HTR-8/SVneo (cell line): ENCODE measurements at regions not wholly inside any gene's neighbourhood (a gene's known extent, or its start where the extent isn't known, plus 50 kb on each side); places are given as distances from the start of the nearest gene placed in this dataset.

ENCODE experiments used
- DNase-seq: peaks from one replicate; pipeline ENCODE4 v3.0.0; 2011; ENCODE audit warnings: low spot score, mixed read lengths; ENCODE audit not compliant: insufficient read length
- FAIRE-seq: peaks from 2 replicates; lab custom pipeline; 2011; peaks lifted over from hg19 to GRCh38; lab: Jason Lieb, UNC

DNA sequence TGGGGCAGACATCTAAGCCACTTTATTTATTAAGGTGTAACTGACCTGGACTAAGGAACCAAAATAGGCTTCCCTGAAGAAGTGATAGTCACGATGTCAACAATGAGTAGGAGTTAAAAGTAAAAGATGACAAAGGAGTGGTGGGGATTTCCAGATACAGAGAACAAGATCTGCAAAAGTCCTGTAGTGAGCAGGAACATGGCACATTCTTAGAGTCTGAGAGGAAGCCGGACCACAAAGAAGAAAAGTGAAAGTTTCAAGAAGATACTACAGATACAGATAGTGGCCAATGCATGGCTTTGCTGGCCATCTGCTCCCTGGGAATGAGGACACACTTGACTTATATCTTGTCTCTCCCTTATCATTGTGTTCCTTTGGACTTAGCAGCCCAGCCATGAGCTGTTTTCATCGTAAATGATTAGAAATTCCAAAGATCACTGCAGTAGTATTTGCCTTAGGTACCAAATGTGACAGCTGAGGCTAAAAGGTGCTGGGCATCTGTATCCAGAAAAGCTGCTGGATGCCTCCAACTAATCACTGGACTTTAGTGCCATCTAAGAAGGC is 302.4 kb upstream of the NR5A2 start:
- DNase-seq (no peak), FAIRE-seq (no peak)

DNA sequence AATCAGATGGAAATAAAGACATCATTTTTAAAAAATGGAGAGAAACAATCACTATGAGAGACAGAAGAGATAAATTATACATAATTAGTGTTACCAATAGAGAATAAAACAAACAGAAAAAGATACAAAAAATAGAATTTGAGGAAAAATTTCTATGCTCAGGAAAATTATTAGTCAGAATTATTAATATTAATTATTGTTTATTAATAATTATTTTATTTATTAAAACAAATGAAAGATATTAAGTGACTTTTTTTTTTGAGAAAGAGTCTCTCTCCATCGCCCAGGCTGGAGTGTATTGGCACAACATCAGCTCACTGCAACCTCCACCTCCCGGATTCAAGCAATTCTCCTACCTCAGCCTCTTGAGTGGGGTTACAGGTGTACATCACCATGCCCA is 299.8 kb upstream of the NR5A2 start:
- FAIRE-seq: no peak
- no peak for DNase-seq

DNA sequence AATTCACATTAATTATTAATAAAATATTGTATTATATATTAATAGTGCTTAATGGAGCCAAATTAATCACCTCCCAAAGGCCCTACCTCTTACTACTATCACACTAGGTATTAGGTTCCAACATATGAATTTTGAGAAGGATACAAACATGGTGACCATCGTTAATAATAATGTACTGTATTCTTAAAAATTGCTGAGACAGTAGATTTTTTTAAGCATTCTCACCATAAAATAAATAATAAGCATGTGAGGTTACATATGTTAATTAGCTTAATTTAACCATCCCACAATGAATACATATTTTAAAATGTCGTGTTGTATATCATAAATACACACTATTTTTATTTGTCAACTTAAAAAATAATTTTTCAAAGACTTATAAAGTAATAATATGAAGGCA is 299.2 kb upstream of the NR5A2 start:
- DNase-seq (no peak), FAIRE-seq (no peak)

DNA sequence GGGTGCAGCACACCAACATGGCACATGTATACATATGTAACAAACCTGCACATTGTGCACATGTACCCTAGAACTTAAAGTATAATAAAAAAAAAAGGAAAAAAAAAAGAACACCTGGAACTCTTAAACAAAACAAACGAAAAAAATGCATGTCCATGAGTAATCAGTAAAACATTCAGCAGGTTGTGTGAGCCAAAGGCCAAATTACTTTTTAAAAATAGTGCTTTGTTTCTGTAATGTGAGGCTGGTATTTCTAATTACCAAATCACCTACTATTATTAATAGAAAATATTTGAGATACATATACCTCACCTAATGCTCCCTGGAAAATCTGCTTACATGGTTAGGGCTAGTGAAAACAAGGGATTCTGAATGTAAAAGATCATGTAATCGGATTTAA is 294.4 kb upstream of the NR5A2 start:
- FAIRE-seq: no peak
- DNase-seq: no peak

DNA sequence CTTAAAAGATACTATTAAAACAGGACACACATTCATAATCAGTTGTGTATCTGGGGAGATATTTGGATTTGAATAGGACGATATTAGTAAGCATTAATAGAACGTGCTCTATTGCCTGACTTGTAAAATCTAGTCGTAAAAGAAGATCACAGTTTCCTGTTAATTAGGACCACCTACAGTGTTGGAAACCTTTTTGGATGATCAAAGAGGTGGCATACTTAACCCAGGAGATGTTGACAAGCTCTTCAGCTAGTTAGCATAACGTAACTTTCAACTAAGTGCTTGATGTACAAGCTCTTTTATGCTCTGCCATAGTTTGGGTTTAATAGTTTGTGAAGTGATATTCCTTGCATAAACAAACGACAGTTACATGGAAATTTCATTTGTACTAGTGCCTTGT is 293.3 kb upstream of the NR5A2 start:
- DNase-seq: no peak
- FAIRE-seq: no peak

DNA sequence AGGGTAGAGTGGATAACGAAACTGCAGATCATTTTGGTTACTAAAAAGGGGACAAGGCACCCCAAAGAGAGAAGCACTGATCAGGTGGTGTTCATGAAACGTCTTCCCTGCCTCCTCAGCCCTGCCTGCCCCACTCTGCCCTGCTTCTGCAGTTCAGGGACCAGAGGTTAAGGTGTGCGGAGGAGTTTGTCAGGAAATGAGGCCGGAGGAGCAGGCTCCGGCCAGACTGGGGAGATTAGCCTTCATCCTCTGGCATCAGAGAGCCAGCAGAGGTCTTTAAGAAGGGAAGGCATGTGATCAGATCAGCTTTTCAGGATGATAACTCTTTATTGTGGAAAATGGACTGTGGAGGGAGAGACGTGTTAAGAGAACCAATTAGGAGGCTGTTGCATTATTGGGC is 291.9 kb upstream of the NR5A2 start:
- no peak for DNase-seq
- no peak for FAIRE-seq

DNA sequence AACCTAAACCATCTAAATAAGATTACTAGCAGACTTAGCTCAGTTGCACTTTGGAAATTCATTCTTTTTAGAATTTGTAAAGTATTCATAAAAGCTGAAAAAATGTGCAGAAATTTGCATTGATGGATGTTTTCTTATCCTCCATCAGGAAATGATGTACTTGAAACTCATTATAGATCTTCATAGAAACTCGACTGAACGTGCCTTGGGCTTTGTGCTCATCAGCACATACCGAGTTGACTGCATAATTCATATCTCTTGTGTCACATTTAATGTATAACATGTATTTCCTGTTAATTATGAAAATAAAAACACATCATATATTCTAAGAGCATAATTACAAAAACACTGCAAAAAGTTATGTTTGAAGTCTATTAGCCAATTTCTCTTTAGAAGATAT is 290.9 kb upstream of the NR5A2 start:
- FAIRE-seq: no peak

DNA sequence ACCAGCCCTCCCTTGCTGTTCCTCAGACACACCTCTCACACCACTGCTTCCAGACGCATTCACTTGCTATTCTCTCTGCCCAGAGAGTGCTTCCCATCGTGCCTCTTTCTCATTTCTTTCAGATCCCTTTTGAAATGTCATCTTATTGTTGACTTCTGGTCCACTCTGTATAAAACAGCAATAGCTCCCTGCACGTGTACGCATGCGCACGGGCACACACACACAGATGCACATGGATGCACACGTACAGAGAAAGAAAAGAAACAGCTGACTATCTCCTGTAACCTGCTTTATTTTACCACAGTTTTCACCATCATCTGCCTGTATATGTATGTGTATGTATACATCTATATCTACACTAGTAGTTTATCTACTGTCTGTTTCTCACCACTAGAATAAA is 285.9 kb upstream of the NR5A2 start:
- DNase-seq (no peak), FAIRE-seq (no peak)

More for the DNA sequence above, 290.9 kb upstream of the NR5A2 start:
- DNase-seq: no peak

DNA sequence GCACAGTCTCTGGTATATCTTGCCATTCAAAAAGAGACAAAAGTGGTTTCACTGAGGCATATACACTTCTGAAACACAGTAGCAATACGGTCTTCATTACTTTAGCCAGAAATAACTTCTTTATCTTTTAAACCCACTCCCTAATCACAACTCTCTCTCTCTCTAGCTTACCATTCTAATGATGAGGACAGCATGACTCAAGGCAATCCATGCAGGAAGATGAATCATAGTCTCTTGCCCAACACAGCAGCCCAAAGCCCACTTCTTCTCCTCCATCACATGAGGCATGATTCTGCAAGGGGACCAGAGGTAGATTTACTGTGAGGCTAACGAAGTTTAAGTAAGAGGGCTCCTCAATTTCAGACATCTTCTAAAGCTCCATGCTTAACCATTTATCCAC is 285.0 kb upstream of the NR5A2 start:
- FAIRE-seq (peak; percentile 46), DNase-seq (peak; percentile 75)

DNA sequence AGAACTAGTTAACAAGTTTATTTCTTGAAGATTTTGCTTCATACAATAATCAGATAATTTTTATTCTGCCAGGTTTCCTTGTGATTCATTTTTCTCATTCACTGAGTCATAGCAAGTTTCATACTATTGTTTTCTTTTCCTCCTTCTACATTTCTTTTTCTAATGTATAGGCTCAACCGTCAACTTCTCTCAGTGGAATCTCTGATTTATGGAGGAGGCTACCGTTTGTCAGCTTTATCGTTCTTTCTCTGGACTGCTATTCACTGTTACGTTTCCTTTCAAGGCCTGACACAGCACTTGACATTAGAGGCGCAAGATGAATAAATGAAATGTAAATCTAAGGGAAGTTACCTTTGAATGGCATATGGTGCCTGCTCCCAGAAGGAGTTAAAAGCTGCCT is 284.3 kb upstream of the NR5A2 start:
- no peak for FAIRE-seq
- DNase-seq: peak; percentile 44

DNA sequence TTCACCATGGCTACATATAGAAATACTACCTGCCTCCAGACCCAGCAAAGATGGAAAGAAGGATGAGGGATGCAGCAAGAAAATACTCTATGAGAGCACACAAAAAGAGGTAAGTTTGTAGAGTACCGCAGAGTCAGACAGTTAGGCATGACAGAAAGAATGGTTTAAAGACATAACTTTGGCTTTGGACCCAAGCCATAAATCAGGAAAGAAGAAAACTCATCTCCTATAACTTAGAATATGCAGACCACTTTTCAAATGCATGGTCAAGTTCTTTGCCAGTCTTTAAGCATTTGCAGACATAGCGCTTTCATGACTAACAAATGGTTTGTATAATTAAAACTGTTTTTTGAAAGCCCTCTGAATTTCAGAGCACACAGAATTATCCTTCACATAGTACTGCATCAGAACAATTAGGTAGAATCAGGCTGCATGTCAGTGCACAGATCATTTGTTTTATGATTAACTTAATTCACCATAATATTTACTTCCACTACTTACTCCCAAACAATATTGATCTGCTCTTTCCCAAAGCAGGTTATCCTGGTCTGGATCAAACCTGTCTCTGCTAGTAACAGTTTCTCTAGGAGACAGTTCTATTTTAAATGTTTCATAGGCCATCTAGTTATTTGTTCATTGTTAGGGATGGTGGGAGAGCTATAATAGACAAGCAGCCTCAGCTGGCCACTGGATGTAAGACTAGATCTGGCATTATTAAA is 280.7 kb upstream of the NR5A2 start:
- FAIRE-seq: no peak

DNA sequence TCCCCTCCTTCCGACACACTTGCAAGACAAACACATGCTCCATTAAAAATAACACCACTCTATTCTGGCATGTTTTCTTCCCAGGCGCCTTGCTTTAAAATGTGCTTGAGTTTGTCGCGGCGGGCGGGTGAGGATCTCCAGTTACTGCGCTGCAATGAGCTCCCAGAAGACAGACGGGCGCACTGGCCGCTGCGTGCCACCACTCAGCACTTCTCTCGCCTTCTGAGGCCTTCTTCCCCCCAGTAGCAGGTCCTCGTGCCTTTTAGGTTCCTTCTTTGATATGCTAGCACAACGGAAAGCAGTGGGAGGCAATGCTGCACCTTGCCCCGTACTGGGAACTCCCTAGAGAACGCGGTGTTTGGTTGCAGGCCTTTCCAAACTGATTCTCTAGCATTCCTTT is 279.5 kb upstream of the NR5A2 start:
- FAIRE-seq: no peak
- DNase-seq: no peak

More for the DNA sequence above, 280.7 kb upstream of the NR5A2 start:
- no peak for DNase-seq

DNA sequence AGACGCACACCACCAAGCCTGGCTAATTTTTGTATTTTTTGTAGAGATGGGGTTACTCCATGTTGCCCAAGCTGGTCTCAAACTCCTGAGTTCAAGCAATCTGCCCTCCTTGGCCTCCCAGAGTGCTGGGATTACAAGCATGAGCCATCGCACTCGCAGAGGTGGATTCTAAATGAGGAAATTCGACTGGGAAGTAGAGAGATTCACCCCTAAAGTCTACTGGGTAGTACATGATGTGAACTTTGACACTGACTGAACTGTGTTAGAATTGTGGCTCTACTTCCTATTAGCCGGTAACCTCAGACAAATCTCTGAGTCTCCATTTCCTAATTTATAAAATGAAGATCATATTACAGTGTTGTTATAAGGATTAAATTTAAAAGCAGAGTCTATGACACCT is 276.0 kb upstream of the NR5A2 start:
- DNase-seq: no peak
- no peak for FAIRE-seq

DNA sequence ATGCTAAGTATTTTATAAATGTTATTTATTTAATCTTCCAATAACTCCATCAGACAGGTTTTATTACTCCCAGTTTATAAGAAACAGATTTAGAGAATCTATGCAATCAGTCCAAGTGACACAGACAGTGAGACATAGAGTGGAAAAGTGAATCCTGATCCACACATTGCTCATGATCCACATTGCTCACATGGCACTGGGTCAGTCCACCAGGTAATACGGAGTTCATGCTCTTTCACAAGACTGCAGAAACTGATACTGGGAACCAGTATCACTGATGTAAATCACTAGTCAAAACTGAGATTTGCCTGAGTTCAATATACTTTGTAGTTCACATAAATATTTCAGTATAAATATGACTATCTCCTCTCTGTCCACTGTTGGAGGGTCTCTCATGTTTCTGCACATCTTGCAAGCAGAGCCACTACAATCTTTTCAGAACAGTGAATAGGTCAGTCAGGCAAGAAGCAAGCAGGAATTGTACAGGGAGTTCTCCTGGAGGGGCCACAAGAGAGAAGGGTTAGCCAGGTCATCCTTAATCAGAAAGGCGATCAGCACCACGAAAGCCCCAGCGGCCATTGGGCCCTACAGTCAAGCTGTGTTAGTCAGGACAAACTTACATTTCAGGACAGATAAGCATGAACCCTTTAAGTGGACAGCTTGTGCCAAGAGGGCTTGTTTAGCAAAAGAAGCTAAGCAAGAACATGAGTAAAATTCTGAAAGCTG is 275.4 kb upstream of the NR5A2 start:
- no peak for FAIRE-seq

DNA sequence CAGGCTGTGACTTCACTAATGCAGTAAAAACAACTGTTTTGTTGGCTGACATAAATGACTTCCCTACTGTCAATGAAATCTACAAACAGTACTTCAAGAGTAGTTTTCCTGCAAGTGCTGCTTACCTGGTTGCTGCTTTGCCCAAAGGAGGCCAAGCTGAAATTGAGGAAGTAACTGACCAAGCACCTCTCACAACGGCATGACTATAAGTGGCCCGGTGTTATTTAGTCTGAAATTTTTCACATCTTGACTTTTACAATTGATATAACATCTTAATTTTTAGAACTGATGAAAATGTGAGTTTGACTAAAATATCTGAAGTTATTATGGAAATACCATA is 274.9 kb upstream of the NR5A2 start:
- FAIRE-seq (no peak), DNase-seq (no peak)

More for the DNA sequence above, 275.4 kb upstream of the NR5A2 start:
- no peak for DNase-seq

DNA sequence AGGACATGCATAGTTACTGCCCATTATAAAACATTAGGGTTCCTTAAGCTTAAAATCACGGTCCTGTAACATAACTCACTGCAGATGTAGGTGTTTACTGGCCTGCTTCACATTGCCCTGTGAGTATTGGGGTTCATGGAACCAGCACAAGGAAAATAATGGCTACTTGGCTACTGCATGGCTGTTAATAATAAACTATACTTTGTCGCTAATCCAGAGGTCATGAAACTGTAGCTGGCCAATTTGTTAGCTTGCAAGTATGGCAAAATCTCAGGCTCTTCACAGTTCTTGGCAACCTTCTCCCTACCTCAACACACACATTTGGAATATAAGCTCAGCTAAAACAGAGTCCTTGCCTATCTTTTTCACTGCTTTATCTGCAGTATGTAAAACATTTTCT is 274.0 kb upstream of the NR5A2 start:
- FAIRE-seq: no peak
- no peak for DNase-seq

DNA sequence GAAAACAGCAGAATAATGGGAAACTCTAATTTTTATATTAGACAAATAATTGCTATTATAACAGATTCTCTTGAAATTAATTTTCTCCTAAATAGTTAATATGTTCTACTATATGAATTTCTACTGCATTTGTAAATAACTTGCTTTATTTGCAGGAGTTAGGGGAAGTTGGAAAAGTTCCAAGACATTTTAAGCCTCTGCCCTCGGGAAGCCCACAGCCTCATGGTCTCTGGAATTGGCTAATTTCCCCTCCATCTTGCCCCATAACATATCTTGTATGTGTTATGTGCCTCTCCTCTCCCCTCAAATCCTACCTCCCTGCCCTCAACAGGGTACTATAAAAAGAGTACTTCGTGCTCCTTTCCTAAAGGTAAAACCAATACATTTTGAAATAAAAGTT is 271.4 kb upstream of the NR5A2 start:
- DNase-seq: no peak
- no peak for FAIRE-seq

DNA sequence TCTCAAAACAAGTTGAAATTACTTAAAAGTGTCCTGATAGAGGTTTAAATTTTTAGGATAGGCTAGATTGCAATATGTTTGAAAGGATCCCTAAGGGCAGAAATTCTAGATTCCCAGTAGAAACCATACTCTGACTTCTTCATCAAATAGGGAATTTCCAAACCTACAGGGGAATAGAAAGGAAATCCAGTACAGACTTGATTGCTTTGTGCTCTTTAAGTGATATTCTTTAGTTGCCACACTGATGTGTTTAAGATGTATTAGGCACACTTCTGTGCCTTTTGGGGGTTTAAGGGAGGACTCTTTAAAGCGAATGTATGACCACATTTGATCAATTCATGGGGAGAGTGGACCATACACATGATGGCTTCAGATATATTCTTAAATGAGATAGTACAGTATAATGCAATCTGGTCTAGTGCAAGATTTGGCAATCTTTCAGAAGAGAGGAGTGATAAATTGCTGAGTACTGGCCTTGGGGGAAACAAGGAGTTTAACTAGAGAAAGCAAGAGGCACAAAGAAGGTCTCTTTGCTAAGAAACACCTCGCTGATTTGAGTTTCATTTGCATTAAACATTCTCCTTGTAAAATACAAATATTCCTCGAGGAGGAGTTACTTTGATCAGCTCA is 268.8 kb upstream of the NR5A2 start:
- FAIRE-seq (no peak), DNase-seq (no peak)

DNA sequence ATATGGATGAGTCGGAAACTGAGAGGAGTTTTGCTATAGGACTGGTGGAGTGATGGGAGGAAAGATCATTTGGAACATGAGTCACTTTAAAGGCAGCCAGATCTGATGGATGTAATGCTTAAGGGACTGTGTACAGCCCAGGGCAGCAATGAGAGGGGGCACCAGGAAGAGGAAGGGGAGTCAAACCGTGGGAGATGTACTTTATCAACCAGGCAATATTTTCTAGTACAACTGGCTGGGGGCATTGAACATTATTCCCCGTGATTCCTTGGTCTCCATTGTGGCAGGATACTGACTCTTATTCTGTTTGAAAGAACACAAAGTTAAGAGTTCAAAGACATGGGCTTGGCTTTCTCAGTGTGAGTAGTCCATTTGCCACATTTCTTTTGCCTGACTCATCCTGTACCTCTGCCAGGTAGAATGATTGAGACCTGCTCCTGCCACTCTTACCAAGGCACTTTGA is 268.2 kb upstream of the NR5A2 start:
- FAIRE-seq: peak; percentile 90

DNA sequence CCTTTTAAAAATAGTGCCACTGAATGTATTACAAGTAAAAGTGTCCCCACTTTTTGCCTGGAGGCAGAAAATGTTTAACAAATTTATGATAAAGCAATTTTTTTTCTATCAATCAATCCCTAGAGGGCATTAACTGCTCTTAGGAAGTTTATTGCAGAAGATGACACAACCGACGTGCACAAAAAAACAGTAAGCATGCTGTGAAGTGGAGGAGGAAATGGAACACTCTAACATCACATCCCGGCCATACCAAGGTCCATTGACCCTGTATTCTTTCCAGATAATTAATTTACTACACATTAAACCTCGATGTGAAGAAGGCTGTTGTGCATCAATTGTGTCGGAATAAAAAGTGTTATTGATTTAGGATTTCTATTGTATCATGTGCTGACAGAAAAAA is 264.9 kb upstream of the NR5A2 start:
- FAIRE-seq: no peak
- no peak for DNase-seq

More for the DNA sequence above, 268.2 kb upstream of the NR5A2 start:
- DNase-seq: peak; percentile 52

DNA sequence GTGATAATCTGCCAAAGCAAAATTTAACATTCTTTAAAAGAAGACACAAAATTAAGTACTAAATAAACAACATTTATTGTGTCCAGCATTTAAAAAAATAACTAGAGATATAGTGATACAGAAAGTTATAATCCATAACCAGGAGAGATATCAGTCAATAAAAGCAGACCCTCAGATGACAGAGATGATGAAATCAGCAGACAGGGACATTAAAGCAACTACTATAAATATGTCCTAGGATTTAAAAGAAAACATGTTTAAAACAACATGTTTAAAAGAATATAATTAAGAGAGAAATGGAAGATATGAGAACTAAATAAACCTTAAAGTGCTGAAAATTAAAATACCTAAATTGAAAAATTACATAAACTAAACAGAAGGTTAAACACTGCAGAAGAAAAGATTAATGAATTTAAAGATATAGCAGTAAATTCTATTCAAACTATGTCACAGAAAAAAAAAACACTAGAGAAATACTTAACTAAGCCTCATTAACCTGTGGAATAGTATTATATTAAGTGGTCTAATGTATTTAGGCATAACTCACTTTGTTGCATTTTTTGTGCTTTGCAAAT is 261.2 kb upstream of the NR5A2 start:
- no peak for DNase-seq
- FAIRE-seq: no peak
